ENCODE measurements at regions not wholly inside any gene's neighbourhood (a gene's known extent, or its start where the extent isn't known, plus 50 kb on each side); places are given as distances from the start of the nearest gene placed in this dataset.

- in situ Hi-C loops (cut with HindIII; ENCODE audit: low pct_ligation_motif_present, low sequenced_read_pairs) = no loop called here
- no peaks in the 10 kb centered on the region for H3K27me3 ChIP-seq (replicated peaks)
- H3K27ac ChIP-seq = no peak overlapping the region
- no peaks in the 10 kb centered on the region for H3K36me3 ChIP-seq (replicated peaks)
- TF ChIP-seq CTCF (IDR thresholded peaks at IDR 0.05; ENCODE audit: low read depth, low read length, missing control alignments) = no peak
- H3K4me3 ChIP-seq (ENCODE audit: low read depth, low read length) = no peak overlapping the region
- DNase-seq = no peak
Observed at GRCh38 chr12:111291357-111291756, 77.5 kb downstream of the PHETA1 start.

GRCh38 chr12:111288771-111289170 is 80.1 kb downstream of the PHETA1 start:
- H3K36me3 ChIP-seq (replicated peaks) = no peaks in the 10 kb centered on the region
- H3K4me3 ChIP-seq (ENCODE audit: low read depth, low read length) = no peak overlapping the region
- TF ChIP-seq CTCF (IDR thresholded peaks at IDR 0.05; ENCODE audit: low read depth, low read length, missing control alignments) = no peak
- no peaks in the 10 kb centered on the region for H3K27me3 ChIP-seq (replicated peaks)
- H3K27ac ChIP-seq = no peak overlapping the region
- no peak for DNase-seq
- in situ Hi-C loops (cut with HindIII; ENCODE audit: low pct_ligation_motif_present, low sequenced_read_pairs) = no loop called here

GRCh38 chr12:111287125-111287900 is 81.6 kb downstream of the PHETA1 start:
- in situ Hi-C loops (cut with HindIII; ENCODE audit: low pct_ligation_motif_present, low sequenced_read_pairs) = no loop called here
- no peak overlapping the region for H3K27ac ChIP-seq
- no peak for TF ChIP-seq CTCF (IDR thresholded peaks at IDR 0.05; ENCODE audit: low read depth, low read length, missing control alignments)
- H3K4me3 ChIP-seq (ENCODE audit: low read depth, low read length) = no peak overlapping the region
- no peak for DNase-seq
- H3K36me3 ChIP-seq (replicated peaks) = no peaks in the 10 kb centered on the region
- H3K27me3 ChIP-seq (replicated peaks) = no peaks in the 10 kb centered on the region

- no peak for TF ChIP-seq CTCF (IDR thresholded peaks at IDR 0.05; ENCODE audit: low read depth, low read length, missing control alignments)
- H3K27ac ChIP-seq = no peak overlapping the region
- no peaks in the 10 kb centered on the region for H3K27me3 ChIP-seq (replicated peaks)
- H3K4me3 ChIP-seq (ENCODE audit: low read depth, low read length) = no peak overlapping the region
- no peak for DNase-seq
- H3K36me3 ChIP-seq (replicated peaks) = no peaks in the 10 kb centered on the region
- in situ Hi-C loops (cut with HindIII; ENCODE audit: low pct_ligation_motif_present, low sequenced_read_pairs) = no loop called here
Observed at GRCh38 chr12:111285200-111285599, 83.7 kb downstream of the PHETA1 start.

- Histone ChIP-seq H3K36me3 (replicated peaks) (no peaks in the 10 kb centered on the region), H3K27ac (no peak overlapping the region), H3K4me3 (ENCODE audit: low read depth, low read length) (no peak overlapping the region), H3K27me3 (replicated peaks) (no peaks in the 10 kb centered on the region)
- no peak for TF ChIP-seq CTCF (IDR thresholded peaks at IDR 0.05; ENCODE audit: low read depth, low read length, missing control alignments)
- DNase-seq = no peak
- in situ Hi-C loops (cut with HindIII; ENCODE audit: low pct_ligation_motif_present, low sequenced_read_pairs) = no loop called here
Observed at GRCh38 chr12:111284709-111285108, 84.2 kb downstream of the PHETA1 start.

- TF ChIP-seq CTCF (IDR thresholded peaks at IDR 0.05; ENCODE audit: low read depth, low read length, missing control alignments) = no peak
- Histone ChIP-seq H3K36me3 (replicated peaks) (no peaks in the 10 kb centered on the region), H3K27ac (no peak overlapping the region), H3K4me3 (ENCODE audit: low read depth, low read length) (no peak overlapping the region), H3K27me3 (replicated peaks) (no peaks in the 10 kb centered on the region)
- DNase-seq = no peak
- in situ Hi-C loops (cut with HindIII; ENCODE audit: low pct_ligation_motif_present, low sequenced_read_pairs) = no loop called here
Observed at GRCh38 chr12:111283966-111284365, 84.9 kb downstream of the PHETA1 start.

All from brain microvascular endothelial cell (primary cell).